C4-2B (cell line): ENCODE measurements at regions not wholly inside any gene's neighbourhood (a gene's known extent, or its start where the extent isn't known, plus 50 kb on each side); places are given as distances from the start of the nearest gene placed in this dataset.

Experiments
- CTCF ChIP-seq: fragments of 450-650 bp; conservative IDR thresholded peaks from 2 replicates; pipeline ENCODE4 v1.5.1; 2017; ENCODE audit warnings: mild to moderate bottlenecking
- ZFX ChIP-seq: fragments of 450-650 bp; IDR thresholded peaks from 2 replicates; pipeline ENCODE4 v1.6.1; 2017

GRCh38 chr12:105843561-105843960 lies 295.2 kb downstream of the NUAK1 start:
- TF ChIP-seq CTCF (no peak), ZFX (no peak)
